Colonic mucosa (tissue), 4 donors: ENCODE measurements at regions not wholly inside any gene's neighbourhood (a gene's known extent, or its start where the extent isn't known, plus 50 kb on each side); places are given as distances from the start of the nearest gene placed in this dataset.

ENCODE experiments used
- DNase-seq: peaks from one replicate; pipeline ENCODE4 v3.0.0-alpha.2; 2020
- H3K27ac ChIP-seq: fragments of 200-600 bp; one replicate; pipeline ENCODE4 v1.8.0; 2021
- H3K27me3 ChIP-seq: fragments of 200-600 bp; one replicate; pipeline ENCODE4 v1.8.0; 2021
- H3K36me3 ChIP-seq: fragments of 200-600 bp; one replicate; pipeline ENCODE4 v1.8.0; 2021
- H3K4me1 ChIP-seq: fragments of 200-600 bp; one replicate; pipeline ENCODE4 v1.8.0; 2021; ENCODE audit warnings: mild to moderate bottlenecking
- H3K4me3 ChIP-seq: fragments of 200-600 bp; one replicate; pipeline ENCODE4 v1.8.0; 2021
- H3K9ac ChIP-seq, 2 donors: one replicate each; pipeline ENCODE4 v1.7.0; 2013; ENCODE audit warnings: control low read depth in 2 of 2, low read depth in 2 of 2, low read length in 2 of 2
- H3K9me3 ChIP-seq: fragments of 200-600 bp; one replicate; pipeline ENCODE4 v1.8.0; 2021
- CTCF ChIP-seq: fragments of 200-600 bp; IDR thresholded peaks from one replicate; pipeline ENCODE4 v1.8.0; 2022; ENCODE audit warnings: antibody characterized with exemption, mild to moderate bottlenecking
- intact Hi-C: fragments of 100-400 bp; cut with DNase I; formaldehyde crosslinking; loops from one replicate; pipeline ENCODE4 v1.14.1; 2022
- donor health status: healthy.
- donor health status: DM: no; HTN: no; CAD: no.
- donor health status: DM: no; HTN: no; CAD: no.

GRCh38 chr16:79484237-79484636 lies 116.3 kb downstream of the MAF start:
- DNase-seq = no peak
- no peak overlapping the region for H3K9ac ChIP-seq
- intact Hi-C loops = no loop called here
- H3K4me1 ChIP-seq = no peaks in the 10 kb centered on the region
- no peak overlapping the region for H3K27ac ChIP-seq
- H3K36me3 ChIP-seq = no peaks in the 10 kb centered on the region
- no peaks in the 10 kb centered on the region for H3K27me3 ChIP-seq
- H3K9me3 ChIP-seq = no peaks in the 10 kb centered on the region
- TF ChIP-seq CTCF = no peak
- H3K4me3 ChIP-seq = no peak overlapping the region

GRCh38 chr16:79483336-79483735 lies 117.2 kb downstream of the MAF start:
- Histone ChIP-seq H3K9ac (no peak overlapping the region), H3K27ac (no peak overlapping the region), H3K9me3 (no peaks in the 10 kb centered on the region), H3K4me3 (no peak overlapping the region), H3K36me3 (no peaks in the 10 kb centered on the region), H3K4me1 (no peaks in the 10 kb centered on the region), H3K27me3 (no peaks in the 10 kb centered on the region)
- DNase-seq = no peak
- no peak for TF ChIP-seq CTCF
- intact Hi-C loops = no loop called here

- Histone ChIP-seq H3K4me3 (no peak overlapping the region), H3K9me3 (no peaks in the 10 kb centered on the region), H3K4me1 (no peaks in the 10 kb centered on the region), H3K9ac (no peak overlapping the region), H3K27ac (no peak overlapping the region), H3K36me3 (no peaks in the 10 kb centered on the region), H3K27me3 (no peaks in the 10 kb centered on the region)
- no peak for TF ChIP-seq CTCF
- no peak for DNase-seq
- intact Hi-C loops = no loop called here
Measured at GRCh38 chr16:79482011-79482410, 118.5 kb downstream of the MAF start.

GRCh38 chr16:79480929-79481328 lies 119.6 kb downstream of the MAF start:
- no peak for DNase-seq
- Histone ChIP-seq H3K27me3 (no peaks in the 10 kb centered on the region), H3K4me1 (no peaks in the 10 kb centered on the region), H3K27ac (no peak overlapping the region), H3K36me3 (no peaks in the 10 kb centered on the region), H3K9ac (no peak overlapping the region), H3K9me3 (no peaks in the 10 kb centered on the region), H3K4me3 (no peak overlapping the region)
- intact Hi-C loops = no loop called here
- TF ChIP-seq CTCF = no peak

- Histone ChIP-seq H3K27me3 (no peaks in the 10 kb centered on the region), H3K4me1 (no peaks in the 10 kb centered on the region), H3K27ac (no peak overlapping the region), H3K9ac (no peak overlapping the region), H3K36me3 (no peaks in the 10 kb centered on the region), H3K4me3 (no peak overlapping the region), H3K9me3 (no peaks in the 10 kb centered on the region)
- TF ChIP-seq CTCF = no peak
- intact Hi-C loops = no loop called here
- no peak for DNase-seq
Measured at GRCh38 chr16:79480056-79480455, 120.5 kb downstream of the MAF start.

- no peak for TF ChIP-seq CTCF
- Histone ChIP-seq H3K27me3 (no peaks in the 10 kb centered on the region), H3K9me3 (no peaks in the 10 kb centered on the region), H3K27ac (no peak overlapping the region), H3K4me1 (no peaks in the 10 kb centered on the region), H3K9ac (no peak overlapping the region), H3K4me3 (no peak overlapping the region), H3K36me3 (no peaks in the 10 kb centered on the region)
- DNase-seq = no peak
- intact Hi-C loops = no loop called here
Measured at GRCh38 chr16:79476580-79476979, 124.0 kb downstream of the MAF start.
